ENCODE measurements at regions not wholly inside any gene's neighbourhood (a gene's known extent, or its start where the extent isn't known, plus 50 kb on each side); places are given as distances from the start of the nearest gene placed in this dataset.

- TF ChIP-seq CTCF (IDR thresholded peaks at IDR 0.05; ENCODE audit: poor library complexity, severe bottlenecking) (no peak), RAD21 (conservative IDR thresholded peaks at IDR 0.05) (no peak), POLR2AphosphoS5 (IDR thresholded peaks at IDR 0.05) (no peak), TAF1 (IDR thresholded peaks at IDR 0.05; ENCODE audit: low read depth) (no peak)
Observed at GRCh38 chr2:16412321-16413030, 253.2 kb downstream of the CYRIA start.
